ENCODE measurements at regions not wholly inside any gene's neighbourhood (a gene's known extent, or its start where the extent isn't known, plus 50 kb on each side); places are given as distances from the start of the nearest gene placed in this dataset.
"Not testable (repeated sequence)": the region's sequence is repeated elsewhere in the genome, so short reads cannot be mapped to it uniquely, and the experiment has no call there.

GRCh38 chr7:88586890-88587289, 172.6 kb upstream of the ZNF804B start:
- no peak for DNase-seq (ENCODE audit: low read depth, low spot score)
- no peak for TF ChIP-seq CTCF (IDR thresholded peaks at IDR 0.05; ENCODE audit: insufficient read depth, low read length, missing control alignments)
- ChIA-PET CTCF (no interaction called here), POLR2A (no interaction called here)
- H3K4me3 ChIP-seq (ENCODE audit: low read depth, low read length): no peak overlapping the region

GRCh38 chr7:88586219-88586618, 173.3 kb upstream of the ZNF804B start:
- no peak for DNase-seq (ENCODE audit: low read depth, low spot score)
- CTCF ChIA-PET: no interaction called here
- POLR2A ChIA-PET: no interaction called here
- no peak overlapping the region for H3K4me3 ChIP-seq (ENCODE audit: low read depth, low read length)
- no peak for TF ChIP-seq CTCF (IDR thresholded peaks at IDR 0.05; ENCODE audit: insufficient read depth, low read length, missing control alignments)

GRCh38 chr7:88576720-88577119, 182.8 kb upstream of the ZNF804B start:
- POLR2A ChIA-PET: no interaction called here
- no peak overlapping the region for H3K4me3 ChIP-seq (ENCODE audit: low read depth, low read length)
- TF ChIP-seq CTCF (IDR thresholded peaks at IDR 0.05; ENCODE audit: insufficient read depth, low read length, missing control alignments): no peak
- CTCF ChIA-PET: no interaction called here
- DNase-seq (ENCODE audit: low read depth, low spot score): no peak

GRCh38 chr7:88566162-88566729, 193.3 kb upstream of the ZNF804B start:
- no peak overlapping the region for H3K4me3 ChIP-seq (ENCODE audit: low read depth, low read length)
- POLR2A ChIA-PET: no interaction called here
- CTCF ChIA-PET: no interaction called here
- DNase-seq (ENCODE audit: low read depth, low spot score): no peak
- no peak for TF ChIP-seq CTCF (IDR thresholded peaks at IDR 0.05; ENCODE audit: insufficient read depth, low read length, missing control alignments)

- no peak overlapping the region for H3K4me3 ChIP-seq (ENCODE audit: low read depth, low read length)
- POLR2A ChIA-PET: no interaction called here
- CTCF ChIA-PET: no interaction called here
- no peak for TF ChIP-seq CTCF (IDR thresholded peaks at IDR 0.05; ENCODE audit: insufficient read depth, low read length, missing control alignments)
- DNase-seq (ENCODE audit: low read depth, low spot score): no peak
Observed at GRCh38 chr7:88565401-88565800, 194.1 kb upstream of the ZNF804B start.

GRCh38 chr7:88556441-88556840, 203.1 kb upstream of the ZNF804B start:
- POLR2A ChIA-PET; H3K4me3 ChIP-seq (ENCODE audit: low read depth, low read length); DNase-seq (ENCODE audit: low read depth, low spot score); CTCF ChIA-PET: not testable (repeated sequence)

- DNase-seq (ENCODE audit: low read depth, low spot score); H3K4me3 ChIP-seq (ENCODE audit: low read depth, low read length); POLR2A ChIA-PET; CTCF ChIA-PET: not testable (repeated sequence)
Observed at GRCh38 chr7:88554847-88555246, 204.7 kb upstream of the ZNF804B start.
